ENCODE measurements at regions not wholly inside any gene's neighbourhood (a gene's known extent, or its start where the extent isn't known, plus 50 kb on each side); places are given as distances from the start of the nearest gene placed in this dataset.

- H3K9me3 ChIP-seq: no peaks in the 10 kb centered on the region
- H3K27ac ChIP-seq: no peak overlapping the region
- no peak for TF ChIP-seq POLR2A (IDR thresholded peaks at IDR 0.05)
- TF ChIP-seq, protein P1, sequence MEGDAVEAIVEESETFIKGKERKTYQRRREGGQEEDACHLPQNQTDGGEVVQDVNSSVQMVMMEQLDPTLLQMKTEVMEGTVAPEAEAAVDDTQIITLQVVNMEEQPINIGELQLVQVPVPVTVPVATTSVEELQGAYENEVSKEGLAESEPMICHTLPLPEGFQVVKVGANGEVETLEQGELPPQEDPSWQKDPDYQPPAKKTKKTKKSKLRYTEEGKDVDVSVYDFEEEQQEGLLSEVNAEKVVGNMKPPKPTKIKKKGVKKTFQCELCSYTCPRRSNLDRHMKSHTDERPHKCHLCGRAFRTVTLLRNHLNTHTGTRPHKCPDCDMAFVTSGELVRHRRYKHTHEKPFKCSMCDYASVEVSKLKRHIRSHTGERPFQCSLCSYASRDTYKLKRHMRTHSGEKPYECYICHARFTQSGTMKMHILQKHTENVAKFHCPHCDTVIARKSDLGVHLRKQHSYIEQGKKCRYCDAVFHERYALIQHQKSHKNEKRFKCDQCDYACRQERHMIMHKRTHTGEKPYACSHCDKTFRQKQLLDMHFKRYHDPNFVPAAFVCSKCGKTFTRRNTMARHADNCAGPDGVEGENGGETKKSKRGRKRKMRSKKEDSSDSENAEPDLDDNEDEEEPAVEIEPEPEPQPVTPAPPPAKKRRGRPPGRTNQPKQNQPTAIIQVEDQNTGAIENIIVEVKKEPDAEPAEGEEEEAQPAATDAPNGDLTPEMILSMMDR (IDR thresholded peaks at IDR 0.05): no peak
- H3K4me1 ChIP-seq: no peaks in the 10 kb centered on the region
- peaks cover 0 to 22% (median 0%) of the 10 kb centered on the region in 4 donors for H3K27me3 ChIP-seq
- no peak overlapping the region for H3K4me3 ChIP-seq
- 87 to 88% methylated on average over 2 of the region's 2 CpGs for WGBS, 2 donors
- intact Hi-C loops (cut with DNase I): no loop called here
- no peak for DNase-seq
- H3K36me3 ChIP-seq: no peaks in the 10 kb centered on the region
Observed at GRCh38 chr20:22426772-22427171, 157.6 kb downstream of the FOXA2 start.

GRCh38 chr20:22425344-22426295 is 158.8 kb downstream of the FOXA2 start:
- H3K4me1 ChIP-seq: no peaks in the 10 kb centered on the region
- DNase-seq: no peak

DNA sequence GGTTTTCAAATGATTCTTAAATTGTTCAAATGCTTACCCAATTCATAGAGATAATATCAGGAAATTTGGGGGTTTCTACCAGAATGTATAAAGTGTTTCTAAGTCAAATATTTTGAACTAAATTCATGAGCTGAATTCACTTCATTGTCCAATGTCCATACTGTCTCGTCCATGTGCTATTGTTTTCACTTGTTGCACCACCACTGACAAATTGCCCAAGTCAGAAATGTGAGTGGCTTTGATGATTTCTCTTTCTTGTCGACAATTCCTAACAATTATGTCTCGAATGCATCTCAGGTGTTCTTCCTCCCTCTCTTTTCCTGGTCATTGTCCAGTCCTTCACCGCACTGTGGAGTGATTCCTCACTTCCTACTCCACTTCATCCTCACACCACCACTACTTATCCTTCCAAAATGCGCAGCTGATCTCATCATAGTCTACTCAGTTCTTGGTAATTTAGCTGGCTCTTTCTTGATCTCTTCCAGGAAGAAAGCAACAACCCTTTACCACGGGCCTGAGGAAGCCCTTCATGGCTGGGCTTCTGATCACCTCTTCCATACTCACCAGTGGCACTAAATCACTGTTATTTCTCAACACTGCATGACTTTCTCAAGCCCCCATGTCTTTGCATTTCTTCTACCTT is 161.1 kb downstream of the FOXA2 start:
- WGBS, 2 donors: 75 to 85% methylated on average over 6 of the region's 6 CpGs
- TF ChIP-seq, protein P1 (IDR thresholded peaks at IDR 0.05): no peak
- no peak for TF ChIP-seq POLR2A (IDR thresholded peaks at IDR 0.05)

More at GRCh38 chr20:22425344-22426295, 158.8 kb downstream of the FOXA2 start:
- Histone ChIP-seq H3K9me3 (no peaks in the 10 kb centered on the region), H3K27me3 (peaks cover 0 to 18% (median 0%) of the 10 kb centered on the region in 4 donors), H3K4me3 (no peak overlapping the region), H3K27ac (no peak overlapping the region), H3K36me3 (no peaks in the 10 kb centered on the region)
- WGBS, 2 donors: 77 to 81% methylated on average over 5 of the region's 5 CpGs
- intact Hi-C loops (cut with DNase I): no loop called here
- TF ChIP-seq, protein P1 (IDR thresholded peaks at IDR 0.05): no peak
- no peak for TF ChIP-seq POLR2A (IDR thresholded peaks at IDR 0.05)

DNA sequence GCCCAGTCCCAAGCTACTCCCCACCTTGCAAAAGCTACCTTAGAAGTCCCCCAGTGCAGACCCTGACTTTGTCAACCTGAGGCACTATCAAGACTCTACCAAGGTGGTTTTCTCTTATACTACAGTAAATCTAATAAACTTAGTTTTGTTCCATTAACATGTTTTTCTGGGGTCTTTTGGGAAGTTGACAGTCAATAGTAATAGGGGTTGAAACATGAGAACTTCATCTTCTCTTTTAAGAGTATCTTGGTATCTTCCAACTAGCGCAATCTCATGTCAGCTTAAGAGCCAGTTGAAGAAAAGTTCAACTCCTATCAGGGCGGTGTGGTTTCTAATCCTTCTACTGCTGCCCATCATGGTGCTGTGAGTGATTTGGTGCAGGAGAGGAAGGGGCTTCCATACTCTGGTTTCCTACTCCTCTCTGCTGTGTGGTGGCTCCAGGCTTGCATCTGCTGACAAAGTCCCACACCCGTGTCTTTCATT is 164.2 kb downstream of the FOXA2 start:
- TF ChIP-seq, protein P1 (IDR thresholded peaks at IDR 0.05): no peak
- TF ChIP-seq POLR2A (IDR thresholded peaks at IDR 0.05): no peak
- Histone ChIP-seq H3K4me3 (no peak overlapping the region), H3K4me1 (no peaks in the 10 kb centered on the region), H3K36me3 (no peaks in the 10 kb centered on the region), H3K27me3 (peaks cover 0 to 4% (median 0%) of the 10 kb centered on the region in 4 donors), H3K9me3 (no peaks in the 10 kb centered on the region), H3K27ac (no peak overlapping the region)
- WGBS, 2 donors: 61 to 92% methylated on average over 3 of the region's 3 CpGs
- intact Hi-C loops (cut with DNase I): no loop called here
- no peak for DNase-seq

More for the DNA sequence above, 161.1 kb downstream of the FOXA2 start:
- DNase-seq: no peak
- Histone ChIP-seq H3K4me1 (no peaks in the 10 kb centered on the region), H3K27me3 (peaks cover 0 to 4% (median 0%) of the 10 kb centered on the region in 4 donors), H3K4me3 (no peak overlapping the region), H3K36me3 (no peaks in the 10 kb centered on the region), H3K9me3 (no peaks in the 10 kb centered on the region), H3K27ac (no peak overlapping the region)
- intact Hi-C loops (cut with DNase I): no loop called here

- 51 to 58% methylated on average over 2 of the region's 2 CpGs for WGBS, 2 donors
- DNase-seq: no peak
- no peaks in the 10 kb centered on the region for H3K36me3 ChIP-seq
- no peak overlapping the region for H3K4me3 ChIP-seq
- no peak overlapping the region for H3K27ac ChIP-seq
- H3K9me3 ChIP-seq: no peaks in the 10 kb centered on the region
- peaks cover 0 to 4% (median 0%) of the 10 kb centered on the region in 4 donors for H3K27me3 ChIP-seq
- TF ChIP-seq, protein P1 (IDR thresholded peaks at IDR 0.05): no peak
- TF ChIP-seq POLR2A (IDR thresholded peaks at IDR 0.05): no peak
- intact Hi-C loops (cut with DNase I): no loop called here
- no peaks in the 10 kb centered on the region for H3K4me1 ChIP-seq
Observed at GRCh38 chr20:22418738-22419137, 165.6 kb downstream of the FOXA2 start.
